HG03095 (cell line): ENCODE measurements at regions not wholly inside any gene's neighbourhood (a gene's known extent, or its start where the extent isn't known, plus 50 kb on each side); places are given as distances from the start of the nearest gene placed in this dataset.

Experiments used
- ATAC-seq: cut with Tn5 transposase; IDR thresholded peaks from one replicate; pipeline ENCODE4 v1.9.1; 2021; ENCODE audit warnings: moderate library complexity; ENCODE audit not compliant: unreplicated experiment

GRCh38 chr5:173468821-173469251 lies 140.6 kb upstream of the STC2 start:
- ATAC-seq: no peak

GRCh38 chr5:173466227-173466626 lies 138.0 kb upstream of the STC2 start:
- no peak for ATAC-seq

GRCh38 chr5:173464813-173465212 lies 136.6 kb upstream of the STC2 start:
- no peak for ATAC-seq

- ATAC-seq: no peak
Measured at GRCh38 chr5:173463207-173463606, 135.0 kb upstream of the STC2 start.

GRCh38 chr5:173458828-173459609 lies 130.8 kb upstream of the STC2 start:
- ATAC-seq: no peak

- no peak for ATAC-seq
Measured at GRCh38 chr5:173457482-173457881, 129.3 kb upstream of the STC2 start.

- ATAC-seq: no peak
Measured at GRCh38 chr5:173456751-173457171, 128.5 kb upstream of the STC2 start.

GRCh38 chr5:173456181-173456580 lies 128.0 kb upstream of the STC2 start:
- no peak for ATAC-seq

- no peak for ATAC-seq
Measured at GRCh38 chr5:173455599-173455957, 127.4 kb upstream of the STC2 start.

GRCh38 chr5:173454736-173455598 lies 126.8 kb upstream of the STC2 start:
- ATAC-seq: no peak

GRCh38 chr5:173454361-173454735 lies 126.1 kb upstream of the STC2 start:
- no peak for ATAC-seq

- ATAC-seq: no peak
Measured at GRCh38 chr5:173453167-173453566, 125.0 kb upstream of the STC2 start.

- ATAC-seq: no peak
Measured at GRCh38 chr5:173452119-173452905, 124.1 kb upstream of the STC2 start.

- no peak for ATAC-seq
Measured at GRCh38 chr5:173451651-173452050, 123.4 kb upstream of the STC2 start.

GRCh38 chr5:173451031-173451430 lies 122.8 kb upstream of the STC2 start:
- ATAC-seq: no peak

- no peak for ATAC-seq
Measured at GRCh38 chr5:173450188-173450587, 122.0 kb upstream of the STC2 start.

- no peak for ATAC-seq
Measured at GRCh38 chr5:173448856-173449255, 120.6 kb upstream of the STC2 start.

- no peak for ATAC-seq
Measured at GRCh38 chr5:173443971-173444370, 115.8 kb upstream of the STC2 start.

- ATAC-seq: no peak
Measured at GRCh38 chr5:173441053-173441628, 112.9 kb upstream of the STC2 start.

- ATAC-seq: no peak
Measured at GRCh38 chr5:173438951-173439350, 110.7 kb upstream of the STC2 start.

- no peak for ATAC-seq
Measured at GRCh38 chr5:173435447-173435846, 107.2 kb upstream of the STC2 start.
